NCI-H748 treated with DMSO at 0.1 percent for 48 hours (cell line): ENCODE measurements at regions not wholly inside any gene's neighbourhood (a gene's known extent, or its start where the extent isn't known, plus 50 kb on each side); places are given as distances from the start of the nearest gene placed in this dataset.
A peak's percentile ranks its signal among the peaks of the same experiment; 100 is the strongest.

Source experiments
- DNase-seq: peaks from one replicate; lab custom pipeline; 2025; lab: John Stamatoyannopoulos, UW

GRCh38 chr10:107614939-107615685 is 450.6 kb upstream of the SORCS1 start:
- peak; percentile 89 for DNase-seq

GRCh38 chr10:107611115-107611514 is 446.6 kb upstream of the SORCS1 start:
- no peak for DNase-seq

GRCh38 chr10:107589081-107589480 is 424.6 kb upstream of the SORCS1 start:
- no peak for DNase-seq

DNA sequence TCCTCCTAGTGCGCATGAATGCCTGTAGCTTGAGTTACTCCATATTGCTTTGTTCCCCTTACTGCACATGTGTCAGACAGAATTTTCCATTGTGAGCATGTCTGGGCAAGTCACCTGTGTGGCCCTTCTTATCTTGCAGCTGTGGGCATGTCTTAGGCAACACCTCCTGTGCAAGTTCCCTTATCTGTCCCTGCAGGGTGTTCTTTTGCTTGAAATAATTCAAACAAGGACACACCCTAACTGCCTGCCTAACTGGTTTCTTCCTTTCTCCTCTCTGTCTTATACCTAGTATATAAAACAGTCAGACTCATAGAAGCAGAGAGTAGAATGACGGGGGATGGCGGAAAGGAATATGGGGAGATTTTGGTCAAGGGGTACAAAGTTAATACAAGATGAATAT is 421.1 kb upstream of the SORCS1 start:
- DNase-seq = no peak

DNA sequence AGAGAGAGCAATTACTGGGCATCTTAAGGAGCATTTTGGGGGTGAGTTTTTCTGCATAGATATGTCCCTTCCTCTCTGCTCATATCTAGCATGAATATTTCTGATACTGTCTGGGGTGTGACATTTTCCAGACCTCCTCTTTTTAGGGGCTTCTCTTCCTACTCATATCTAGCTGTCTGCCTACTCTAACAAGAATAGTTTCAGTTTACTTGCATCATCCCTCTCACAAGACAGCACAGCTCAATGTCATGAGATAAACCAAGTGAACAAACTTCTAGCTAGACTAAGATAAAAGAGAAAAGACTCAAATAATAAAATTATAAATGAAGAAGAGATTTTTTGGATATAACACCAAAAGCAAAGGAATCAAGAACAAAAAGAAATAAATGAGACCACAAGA is 419.5 kb upstream of the SORCS1 start:
- no peak for DNase-seq

DNA sequence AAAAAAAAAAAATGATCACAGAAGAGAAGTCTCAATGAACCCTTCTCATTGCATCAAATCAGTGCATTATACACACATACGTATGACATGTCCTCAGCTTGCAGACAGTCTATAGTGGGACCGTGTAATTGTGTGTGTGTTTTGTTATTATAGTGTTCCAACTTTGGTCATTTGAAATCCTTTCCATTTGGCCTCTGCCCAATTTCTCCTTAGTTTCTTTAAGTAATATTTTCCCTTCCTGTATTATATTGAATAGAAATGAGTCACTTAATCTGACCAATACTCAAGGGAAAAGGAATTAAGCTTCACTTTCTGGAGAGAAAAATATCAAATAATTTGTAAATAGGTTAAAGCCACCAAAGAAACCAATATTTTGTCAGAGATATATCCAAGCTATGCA is 415.5 kb upstream of the SORCS1 start:
- no peak for DNase-seq

DNA sequence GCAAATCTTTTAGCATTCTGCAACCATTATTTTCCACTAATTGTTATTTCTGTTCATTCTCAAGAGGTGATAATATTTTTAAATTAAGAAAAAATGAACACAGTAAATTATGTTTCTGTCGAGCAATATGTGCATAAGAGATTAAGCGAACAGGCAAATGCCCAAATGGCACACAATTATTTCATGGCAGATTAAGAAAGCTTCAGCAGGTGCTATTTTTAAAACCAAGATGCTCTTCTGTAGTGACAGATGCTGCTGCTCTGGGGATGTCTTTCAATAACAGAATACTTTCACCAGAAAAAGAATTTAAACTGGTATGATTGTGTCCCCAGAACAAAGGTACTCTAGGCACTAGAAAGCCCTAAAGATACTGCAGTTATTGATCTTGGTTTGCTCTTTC is 412.7 kb upstream of the SORCS1 start:
- DNase-seq = no peak

GRCh38 chr10:107576746-107577145 is 412.2 kb upstream of the SORCS1 start:
- no peak for DNase-seq

DNA sequence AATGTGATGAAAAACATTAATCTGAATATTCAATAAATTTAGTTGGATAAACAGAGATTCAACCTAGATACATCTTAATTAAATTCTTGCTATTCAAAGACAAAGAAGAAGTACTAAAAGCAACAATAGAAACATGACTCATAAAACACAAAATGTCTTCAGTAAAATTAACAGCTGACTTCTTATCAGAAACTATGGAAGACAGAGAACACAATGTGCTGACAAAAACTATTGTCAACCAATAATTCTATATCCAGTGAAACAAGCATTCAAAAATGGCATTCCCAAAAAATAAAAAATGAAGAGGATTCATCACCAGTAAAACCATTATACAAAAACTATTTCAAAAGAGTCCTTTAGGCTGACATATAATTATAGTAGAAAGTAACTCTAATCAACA is 400.5 kb upstream of the SORCS1 start:
- no peak for DNase-seq

DNA sequence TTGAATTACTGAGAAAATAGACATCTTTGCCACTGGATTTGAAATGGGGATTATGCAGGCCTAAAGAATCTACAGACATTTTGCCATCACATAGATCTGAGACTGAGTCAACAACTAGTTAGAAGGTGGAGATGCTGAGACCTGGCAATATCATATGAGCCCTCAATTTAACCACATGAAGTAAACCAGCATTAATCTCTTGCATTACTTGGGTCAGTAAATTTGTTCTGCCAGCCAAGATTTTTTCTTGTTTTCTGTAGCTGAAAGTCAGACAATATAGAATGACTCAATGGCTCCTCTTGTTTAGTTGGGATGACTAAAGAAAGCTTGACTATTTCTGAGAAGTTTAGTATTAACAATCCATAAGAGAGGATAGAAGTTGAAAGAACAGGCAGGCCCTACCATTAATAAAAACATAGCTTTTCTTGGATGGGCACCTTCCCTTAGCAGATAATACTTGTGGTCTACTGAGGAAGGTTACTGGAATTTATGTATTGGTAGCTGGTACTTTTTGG is 396.7 kb upstream of the SORCS1 start:
- no peak for DNase-seq

DNA sequence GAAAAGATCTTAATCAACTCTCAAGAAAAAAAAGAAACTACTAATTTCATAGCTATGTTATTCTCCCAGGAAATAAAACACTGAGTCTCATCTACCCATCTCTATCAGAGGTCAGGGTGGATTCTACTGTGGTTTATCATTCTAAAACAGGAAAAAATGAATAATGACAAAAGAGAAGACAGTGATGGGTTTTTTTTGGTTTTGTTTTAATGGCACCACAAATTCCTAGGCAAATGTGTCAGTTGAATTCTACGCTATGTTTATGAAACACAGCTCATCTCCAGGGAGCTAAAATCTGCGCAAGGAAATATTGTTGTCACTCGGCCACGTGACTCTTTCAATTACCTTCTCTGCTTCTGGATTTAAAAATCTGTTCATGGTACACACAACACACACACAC is 393.4 kb upstream of the SORCS1 start:
- no peak for DNase-seq

GRCh38 chr10:107554333-107554732 is 389.8 kb upstream of the SORCS1 start:
- DNase-seq = no peak

DNA sequence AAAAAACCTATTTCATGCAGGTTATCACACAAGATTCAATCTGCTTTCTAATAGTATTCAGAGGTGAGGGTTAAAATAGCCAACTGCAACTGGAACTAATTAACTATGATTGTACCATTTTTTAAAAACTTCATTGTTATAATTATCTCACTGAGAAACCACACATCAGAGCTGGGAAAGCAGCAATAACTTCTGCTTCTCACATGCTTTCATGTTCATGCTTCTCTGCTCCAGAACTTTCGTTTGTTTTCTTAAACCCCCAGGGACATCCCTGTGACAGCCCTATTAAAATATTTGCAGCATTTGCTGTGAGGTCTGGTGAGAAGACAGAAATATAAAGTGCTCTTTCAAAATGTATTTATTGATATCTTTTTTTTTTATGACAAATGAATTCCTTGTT is 389.0 kb upstream of the SORCS1 start:
- DNase-seq = no peak

- DNase-seq = no peak
These were observed 388.5 kb upstream of the SORCS1 start for GRCh38 chr10:107552963-107553362.

- DNase-seq = no peak
These were observed 383.8 kb upstream of the SORCS1 start for GRCh38 chr10:107548301-107548700.

- DNase-seq = no peak
These were observed 382.5 kb upstream of the SORCS1 start for GRCh38 chr10:107546986-107547385.

GRCh38 chr10:107546284-107546683 is 381.8 kb upstream of the SORCS1 start:
- no peak for DNase-seq

GRCh38 chr10:107545717-107546116 is 381.2 kb upstream of the SORCS1 start:
- DNase-seq = no peak

DNA sequence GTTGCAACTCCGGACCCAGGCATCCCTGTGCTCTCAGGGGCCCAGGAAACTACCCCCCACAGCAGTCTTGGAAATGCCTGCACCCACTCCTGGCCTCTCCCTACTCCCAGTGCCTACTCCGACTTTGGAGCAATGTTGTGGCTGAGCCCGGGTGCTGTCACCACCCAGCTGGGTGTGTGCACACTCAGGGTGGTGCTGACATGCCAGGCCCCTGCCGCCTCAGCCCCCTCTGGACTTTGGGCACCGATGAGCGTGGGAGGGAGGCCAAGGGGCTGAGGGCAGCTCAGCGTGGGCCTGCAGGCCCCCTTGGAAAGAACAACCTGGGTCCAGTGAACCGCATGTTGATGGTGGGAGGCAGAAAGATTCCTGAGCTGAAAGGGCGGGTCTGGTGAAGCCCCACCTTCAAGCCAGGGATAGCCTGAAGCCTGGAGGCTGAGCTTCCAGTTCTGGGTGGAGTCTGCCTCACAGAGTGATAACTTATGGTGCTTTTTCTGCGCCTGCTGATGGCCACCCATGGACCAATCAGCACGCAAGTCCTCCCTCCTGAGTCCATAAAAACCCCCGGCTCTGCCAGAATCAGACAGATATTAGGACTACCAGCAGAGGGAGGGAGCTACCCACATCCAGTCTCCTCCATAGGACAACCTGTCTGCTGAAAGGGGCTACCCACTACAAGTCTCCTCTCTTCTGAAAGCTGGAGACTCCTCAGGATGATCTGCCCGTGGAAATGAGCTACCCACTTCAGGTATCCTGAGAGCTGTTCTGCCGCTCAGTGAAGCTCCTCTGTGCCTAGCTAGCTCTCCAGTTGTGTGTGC is 380.4 kb upstream of the SORCS1 start:
- DNase-seq = no peak

DNA sequence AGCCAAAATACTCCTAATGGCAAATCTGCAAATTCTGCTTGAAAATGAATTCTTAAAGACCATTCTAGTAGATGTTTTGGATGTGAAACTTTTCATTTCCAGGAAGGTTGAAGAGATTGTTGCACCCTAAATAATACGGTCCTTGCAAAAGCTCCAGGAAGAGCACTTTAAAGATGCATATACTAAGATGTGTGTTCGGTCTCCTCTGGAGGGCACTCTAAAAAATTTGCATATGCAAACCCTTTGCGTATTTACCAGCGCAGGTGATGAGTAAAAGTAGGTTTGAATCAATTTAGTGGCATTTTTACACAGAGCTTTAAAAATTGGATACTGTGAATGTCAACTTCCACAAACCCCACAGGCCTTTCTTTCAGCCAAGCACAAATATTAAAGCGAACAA is 378.1 kb upstream of the SORCS1 start:
- DNase-seq = no peak

DNA sequence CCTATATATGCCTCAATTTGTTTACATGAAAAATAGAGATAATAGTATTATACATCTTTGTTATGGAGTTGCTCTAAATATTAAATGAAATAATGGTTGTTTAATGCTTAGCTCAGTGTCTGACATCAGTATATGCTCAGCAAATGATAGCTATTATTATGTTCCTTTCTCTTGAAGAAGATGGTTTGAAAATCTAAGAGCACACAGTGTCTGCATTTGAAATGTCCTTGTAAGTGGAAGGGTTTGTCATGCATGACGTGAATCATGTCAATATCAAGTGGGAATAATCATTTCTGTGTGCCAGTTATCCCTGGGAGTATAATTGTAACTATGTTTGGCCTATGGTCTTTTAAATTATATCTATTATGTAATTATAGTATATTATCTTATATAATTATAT is 377.5 kb upstream of the SORCS1 start:
- no peak for DNase-seq

- no peak for DNase-seq
These were observed 376.5 kb upstream of the SORCS1 start for GRCh38 chr10:107540981-107541380.

GRCh38 chr10:107529350-107529749 is 364.8 kb upstream of the SORCS1 start:
- DNase-seq = no peak
